ENCODE measurements at regions not wholly inside any gene's neighbourhood (a gene's known extent, or its start where the extent isn't known, plus 50 kb on each side); places are given as distances from the start of the nearest gene placed in this dataset.

DNA sequence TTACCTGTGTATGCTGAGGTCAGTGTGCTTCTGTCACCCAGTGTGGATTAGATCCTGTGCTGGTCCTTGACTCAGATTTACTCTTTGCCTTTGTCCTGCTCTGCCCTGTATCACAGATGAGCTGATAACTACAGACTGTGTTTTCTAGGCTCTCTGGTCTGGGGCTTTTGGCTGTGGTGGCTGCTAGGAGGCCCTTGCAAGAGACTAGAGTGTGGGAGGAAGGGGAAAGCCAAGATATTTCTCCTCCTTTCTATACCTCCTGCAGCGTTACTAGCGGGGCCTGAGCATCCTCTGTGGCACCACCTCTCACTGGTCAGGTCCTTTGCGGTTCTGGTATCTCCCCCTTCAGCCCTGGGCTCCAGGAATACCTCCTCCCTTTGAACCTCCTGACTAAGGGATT lies 282.3 kb upstream of the TBC1D5 start:
- Histone ChIP-seq H3K27ac (ENCODE audit: low read depth in 1 of 2, low read length in 1 of 2) (no peak overlapping the region), H3K4me1 (ENCODE audit: control insufficient read depth in 2 of 2, insufficient read depth in 2 of 2, low read length in 2 of 2) (peaks cover 0 to 9% of the 10 kb centered on the region in 2 donors), H3K4me3 (ENCODE audit: low read length in 2 of 2) (no peak overlapping the region), H3K36me3 (ENCODE audit: control insufficient read depth in 2 of 2, insufficient read depth in 2 of 2, low read length in 1 of 2) (no peaks in the 10 kb centered on the region), H3K27me3 (ENCODE audit: control insufficient read depth in 2 of 2, insufficient read depth in 1 of 2, low read length in 1 of 2) (no peaks in the 10 kb centered on the region), H3K9me3 (ENCODE audit: control insufficient read depth in 2 of 2, insufficient read depth in 1 of 2, low read length in 1 of 2) (peaks cover 0 to 6% of the 10 kb centered on the region in 2 donors)
- 94% methylated on average over 3 of the region's 3 CpGs for whole genome bisulfite sequencing
- DNase-seq (ENCODE audit: low read depth in 6 of 9, low spot score in 9 of 9) = no peak

DNA sequence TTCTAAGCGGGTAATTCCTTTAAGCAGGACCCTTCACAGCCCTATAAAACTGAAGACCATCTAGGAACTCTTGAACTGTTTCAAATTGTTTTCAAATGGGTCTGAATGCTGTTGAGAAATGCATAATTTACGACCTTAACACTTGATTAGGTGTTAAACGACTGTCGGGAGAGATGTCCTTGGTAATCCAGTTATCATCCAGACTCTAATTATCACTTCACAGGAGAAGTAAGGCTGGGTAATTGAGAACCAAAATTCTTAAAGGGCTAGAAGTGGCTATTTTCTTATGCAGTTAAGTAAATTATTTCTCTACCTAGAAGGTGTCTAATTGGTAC lies 276.7 kb upstream of the TBC1D5 start:
- Histone ChIP-seq H3K27ac (ENCODE audit: low read depth in 1 of 2, low read length in 1 of 2) (peak overlapping the region in 1 of 2 donors; percentile 40), H3K4me1 (ENCODE audit: control insufficient read depth in 2 of 2, insufficient read depth in 2 of 2, low read length in 2 of 2) (peaks cover 2 to 17% of the 10 kb centered on the region in 2 donors), H3K9me3 (ENCODE audit: control insufficient read depth in 2 of 2, insufficient read depth in 1 of 2, low read length in 1 of 2) (peaks cover 1 to 4% of the 10 kb centered on the region in 2 donors), H3K27me3 (ENCODE audit: control insufficient read depth in 2 of 2, insufficient read depth in 1 of 2, low read length in 1 of 2) (no peaks in the 10 kb centered on the region), H3K36me3 (ENCODE audit: control insufficient read depth in 2 of 2, insufficient read depth in 2 of 2, low read length in 1 of 2) (no peaks in the 10 kb centered on the region), H3K4me3 (ENCODE audit: low read length in 2 of 2) (no peak overlapping the region)
- WGBS = 60% methylated on average over 4 of the region's 4 CpGs
- DNase-seq (ENCODE audit: low read depth in 6 of 9, low spot score in 9 of 9) = no peak

- H3K27me3 ChIP-seq (ENCODE audit: control insufficient read depth in 2 of 2, insufficient read depth in 1 of 2, low read length in 1 of 2) = no peaks in the 10 kb centered on the region
- peaks cover 1 to 4% of the 10 kb centered on the region in 2 donors for H3K9me3 ChIP-seq (ENCODE audit: control insufficient read depth in 2 of 2, insufficient read depth in 1 of 2, low read length in 1 of 2)
- H3K36me3 ChIP-seq (ENCODE audit: control insufficient read depth in 2 of 2, insufficient read depth in 2 of 2, low read length in 1 of 2) = no peaks in the 10 kb centered on the region
- H3K4me1 ChIP-seq (ENCODE audit: control insufficient read depth in 2 of 2, insufficient read depth in 2 of 2, low read length in 2 of 2) = peaks cover 2 to 17% of the 10 kb centered on the region in 2 donors
- H3K27ac ChIP-seq (ENCODE audit: low read depth in 1 of 2, low read length in 1 of 2) = peak overlapping the region in 1 of 2 donors; percentile 48
- no peak overlapping the region for H3K4me3 ChIP-seq (ENCODE audit: low read length in 2 of 2)
- DNase-seq (ENCODE audit: low read depth in 6 of 9, low spot score in 9 of 9) = peak in 3 of 9 donors; percentile 14 to 51 (median 16)
- WGBS = 34% methylated on average over 5 of the region's 5 CpGs
These were observed 276.2 kb upstream of the TBC1D5 start for GRCh38 chr3:18018491-18019160.

DNA sequence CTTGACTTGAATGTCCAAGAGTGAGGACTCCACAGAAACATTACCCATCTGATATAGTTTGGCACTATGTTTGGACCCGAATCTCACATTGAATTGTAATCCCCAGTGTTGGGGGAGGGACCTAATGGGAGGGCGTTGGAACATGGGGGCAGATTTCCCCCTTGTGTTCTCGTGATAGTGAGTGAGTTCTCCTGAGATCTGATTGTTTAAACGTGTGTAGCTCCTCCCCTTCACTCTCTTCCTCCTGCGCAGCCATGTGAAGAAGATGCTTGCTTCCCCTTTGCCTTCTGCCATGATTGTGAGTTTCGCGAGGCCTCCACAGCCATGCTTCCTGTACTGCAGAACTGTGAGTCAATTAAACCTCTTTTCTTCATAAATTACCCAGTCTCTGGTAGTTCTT lies 273.9 kb upstream of the TBC1D5 start:
- Histone ChIP-seq H3K27me3 (ENCODE audit: control insufficient read depth in 2 of 2, insufficient read depth in 1 of 2, low read length in 1 of 2) (no peaks in the 10 kb centered on the region), H3K9me3 (ENCODE audit: control insufficient read depth in 2 of 2, insufficient read depth in 1 of 2, low read length in 1 of 2) (peaks cover 1 to 4% of the 10 kb centered on the region in 2 donors), H3K4me3 (ENCODE audit: low read length in 2 of 2) (no peak overlapping the region), H3K27ac (ENCODE audit: low read depth in 1 of 2, low read length in 1 of 2) (no peak overlapping the region), H3K36me3 (ENCODE audit: control insufficient read depth in 2 of 2, insufficient read depth in 2 of 2, low read length in 1 of 2) (no peaks in the 10 kb centered on the region), H3K4me1 (ENCODE audit: control insufficient read depth in 2 of 2, insufficient read depth in 2 of 2, low read length in 2 of 2) (peaks cover 2 to 29% of the 10 kb centered on the region in 2 donors)
- DNase-seq (ENCODE audit: low read depth in 6 of 9, low spot score in 9 of 9) = no peak
- 95% methylated on average over 7 of the region's 7 CpGs for WGBS

GRCh38 chr3:18012933-18013332 lies 270.5 kb upstream of the TBC1D5 start:
- no peak for DNase-seq (ENCODE audit: low read depth in 6 of 9, low spot score in 9 of 9)
- 87% methylated on average over 4 of the region's 4 CpGs for WGBS
- H3K27me3 ChIP-seq (ENCODE audit: control insufficient read depth in 2 of 2, insufficient read depth in 1 of 2, low read length in 1 of 2) = no peaks in the 10 kb centered on the region
- peaks cover 0 to 14% of the 10 kb centered on the region in 2 donors for H3K4me1 ChIP-seq (ENCODE audit: control insufficient read depth in 2 of 2, insufficient read depth in 2 of 2, low read length in 2 of 2)
- H3K36me3 ChIP-seq (ENCODE audit: control insufficient read depth in 2 of 2, insufficient read depth in 2 of 2, low read length in 1 of 2) = no peaks in the 10 kb centered on the region
- peak overlapping the region in 1 of 2 donors; percentile 32 for H3K27ac ChIP-seq (ENCODE audit: low read depth in 1 of 2, low read length in 1 of 2)
- H3K4me3 ChIP-seq (ENCODE audit: low read length in 2 of 2) = no peak overlapping the region
- H3K9me3 ChIP-seq (ENCODE audit: control insufficient read depth in 2 of 2, insufficient read depth in 1 of 2, low read length in 1 of 2) = peaks cover 0 to 1% of the 10 kb centered on the region in 2 donors

DNA sequence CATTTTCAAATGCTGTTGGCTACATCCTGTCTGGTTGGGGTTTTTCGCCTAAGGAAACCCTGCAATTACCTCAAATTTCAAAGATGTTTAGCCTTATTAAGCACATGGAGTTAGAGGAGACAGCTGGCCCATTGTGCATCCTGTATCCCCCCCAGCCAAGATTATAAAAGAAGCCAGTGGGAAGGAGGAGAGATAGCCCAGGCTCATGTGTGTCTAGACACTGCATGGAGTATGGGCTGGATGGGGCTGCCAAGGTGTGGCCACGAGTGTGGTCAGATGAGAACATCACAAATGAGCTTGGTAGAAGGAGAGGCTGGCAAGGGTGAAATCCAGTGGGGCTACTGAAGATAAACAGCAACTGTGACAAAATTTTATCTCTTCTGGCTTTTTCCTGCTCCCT lies 270.0 kb upstream of the TBC1D5 start:
- DNase-seq (ENCODE audit: low read depth in 6 of 9, low spot score in 9 of 9) = no peak
- H3K27ac ChIP-seq (ENCODE audit: low read depth in 1 of 2, low read length in 1 of 2) = peak overlapping the region in 1 of 2 donors; percentile 32
- no peak overlapping the region for H3K4me3 ChIP-seq (ENCODE audit: low read length in 2 of 2)
- H3K27me3 ChIP-seq (ENCODE audit: control insufficient read depth in 2 of 2, insufficient read depth in 1 of 2, low read length in 1 of 2) = no peaks in the 10 kb centered on the region
- WGBS = 21% methylated on average over 2 of the region's 2 CpGs
- H3K9me3 ChIP-seq (ENCODE audit: control insufficient read depth in 2 of 2, insufficient read depth in 1 of 2, low read length in 1 of 2) = peaks cover 0 to 1% of the 10 kb centered on the region in 2 donors
- peaks cover 0 to 14% of the 10 kb centered on the region in 2 donors for H3K4me1 ChIP-seq (ENCODE audit: control insufficient read depth in 2 of 2, insufficient read depth in 2 of 2, low read length in 2 of 2)
- no peaks in the 10 kb centered on the region for H3K36me3 ChIP-seq (ENCODE audit: control insufficient read depth in 2 of 2, insufficient read depth in 2 of 2, low read length in 1 of 2)

DNA sequence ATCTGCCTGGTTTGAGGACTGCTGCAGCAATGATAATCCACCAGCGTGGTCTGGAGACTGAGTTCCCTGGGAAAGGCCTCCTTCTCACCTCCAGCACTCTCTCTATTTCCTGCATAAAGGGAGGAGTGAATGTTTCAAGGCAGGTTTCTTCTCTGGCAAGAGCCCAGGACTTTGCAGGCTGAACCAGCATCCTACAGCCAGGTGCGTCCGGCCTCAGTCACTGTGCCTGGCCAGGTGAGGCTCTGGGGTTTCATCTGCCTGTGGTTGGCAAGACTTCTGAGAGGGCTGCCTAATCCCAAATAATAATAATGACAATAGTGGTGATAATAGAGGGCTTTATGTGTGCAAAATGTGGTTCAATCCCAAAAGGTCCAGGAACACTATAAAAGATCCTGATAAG lies 269.0 kb upstream of the TBC1D5 start:
- Histone ChIP-seq H3K9me3 (ENCODE audit: control insufficient read depth in 2 of 2, insufficient read depth in 1 of 2, low read length in 1 of 2) (no peaks in the 10 kb centered on the region), H3K4me3 (ENCODE audit: low read length in 2 of 2) (no peak overlapping the region)
- WGBS = 81% methylated on average over 3 of the region's 3 CpGs

DNA sequence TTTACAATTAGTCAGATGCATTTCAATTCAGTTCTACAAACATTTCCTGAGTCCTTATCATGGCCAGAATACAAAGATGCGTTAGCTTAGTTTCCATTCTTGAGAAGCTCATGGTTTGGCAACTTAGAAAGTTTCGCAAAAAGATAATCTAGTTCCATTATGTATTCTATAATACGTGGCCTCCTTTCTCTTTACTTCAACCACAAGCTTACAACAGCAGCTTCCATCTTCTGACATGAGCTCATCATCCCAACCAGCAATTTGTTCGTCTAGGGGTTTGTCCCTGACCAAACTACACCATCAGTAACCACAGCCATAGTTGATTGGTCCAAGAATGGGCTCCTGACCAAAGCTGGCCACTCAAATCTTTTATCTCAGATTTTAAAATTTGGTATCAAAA lies 267.6 kb upstream of the TBC1D5 start:
- no peak overlapping the region for H3K4me3 ChIP-seq (ENCODE audit: low read length in 2 of 2)
- no peaks in the 10 kb centered on the region for H3K9me3 ChIP-seq (ENCODE audit: control insufficient read depth in 2 of 2, insufficient read depth in 1 of 2, low read length in 1 of 2)
- no peaks in the 10 kb centered on the region for H3K36me3 ChIP-seq (ENCODE audit: control insufficient read depth in 2 of 2, insufficient read depth in 2 of 2, low read length in 1 of 2)
- no peaks in the 10 kb centered on the region for H3K27me3 ChIP-seq (ENCODE audit: control insufficient read depth in 2 of 2, insufficient read depth in 1 of 2, low read length in 1 of 2)
- 98% methylated on average over 4 of the region's 4 CpGs for WGBS
- H3K4me1 ChIP-seq (ENCODE audit: control insufficient read depth in 2 of 2, insufficient read depth in 2 of 2, low read length in 2 of 2) = peaks cover 0 to 14% of the 10 kb centered on the region in 2 donors
- DNase-seq (ENCODE audit: low read depth in 6 of 9, low spot score in 9 of 9) = no peak
- no peak overlapping the region for H3K27ac ChIP-seq (ENCODE audit: low read depth in 1 of 2, low read length in 1 of 2)

More for the DNA sequence above, 269.0 kb upstream of the TBC1D5 start:
- no peak for DNase-seq (ENCODE audit: low read depth in 6 of 9, low spot score in 9 of 9)
- no peaks in the 10 kb centered on the region for H3K27me3 ChIP-seq (ENCODE audit: control insufficient read depth in 2 of 2, insufficient read depth in 1 of 2, low read length in 1 of 2)
- peaks cover 0 to 14% of the 10 kb centered on the region in 2 donors for H3K4me1 ChIP-seq (ENCODE audit: control insufficient read depth in 2 of 2, insufficient read depth in 2 of 2, low read length in 2 of 2)
- H3K36me3 ChIP-seq (ENCODE audit: control insufficient read depth in 2 of 2, insufficient read depth in 2 of 2, low read length in 1 of 2) = no peaks in the 10 kb centered on the region
- no peak overlapping the region for H3K27ac ChIP-seq (ENCODE audit: low read depth in 1 of 2, low read length in 1 of 2)

DNA sequence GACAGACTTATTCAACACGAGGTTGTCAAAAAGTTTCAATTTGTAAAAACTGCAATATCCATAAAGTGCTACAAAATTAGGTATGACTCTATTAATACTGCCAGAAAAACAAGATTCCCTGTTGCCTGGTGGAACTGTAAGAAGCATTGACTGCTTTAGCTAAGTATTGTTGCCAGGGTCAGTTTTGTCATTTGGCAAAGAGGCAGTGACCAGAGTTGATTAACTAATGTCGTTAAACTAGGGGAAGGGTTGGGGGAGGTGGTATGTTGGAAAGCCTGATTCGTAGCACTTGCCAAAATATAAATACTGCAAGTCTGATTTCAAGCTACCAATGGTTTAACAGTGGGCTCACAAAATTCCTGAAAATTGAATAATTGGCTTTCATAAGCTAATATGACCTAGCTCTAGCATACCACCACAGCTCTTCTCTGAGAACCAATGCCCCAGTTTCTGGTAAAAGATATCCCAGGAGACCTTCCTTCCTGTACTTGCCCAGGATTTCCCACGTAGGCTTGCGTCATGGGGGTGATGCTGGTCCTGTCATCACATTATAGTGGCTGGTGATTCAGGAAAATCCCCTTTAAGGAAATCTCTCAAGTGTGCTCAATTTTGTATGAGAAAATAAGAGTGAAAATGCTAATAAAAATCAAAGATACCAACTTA lies 266.4 kb upstream of the TBC1D5 start:
- Histone ChIP-seq H3K27me3 (ENCODE audit: control insufficient read depth in 2 of 2, insufficient read depth in 1 of 2, low read length in 1 of 2) (no peaks in the 10 kb centered on the region), H3K4me1 (ENCODE audit: control insufficient read depth in 2 of 2, insufficient read depth in 2 of 2, low read length in 2 of 2) (peaks cover 0 to 14% of the 10 kb centered on the region in 2 donors), H3K4me3 (ENCODE audit: low read length in 2 of 2) (no peak overlapping the region), H3K36me3 (ENCODE audit: control insufficient read depth in 2 of 2, insufficient read depth in 2 of 2, low read length in 1 of 2) (no peaks in the 10 kb centered on the region), H3K27ac (ENCODE audit: low read depth in 1 of 2, low read length in 1 of 2) (no peak overlapping the region), H3K9me3 (ENCODE audit: control insufficient read depth in 2 of 2, insufficient read depth in 1 of 2, low read length in 1 of 2) (no peaks in the 10 kb centered on the region)
- 98% methylated on average over 5 of the region's 5 CpGs for WGBS
- DNase-seq (ENCODE audit: low read depth in 6 of 9, low spot score in 9 of 9) = no peak

All from thymus (tissue), 11 donors.